MM.1S (cell line): ENCODE measurements at regions not wholly inside any gene's neighbourhood (a gene's known extent, or its start where the extent isn't known, plus 50 kb on each side); places are given as distances from the start of the nearest gene placed in this dataset.

Experiments used
- CTCF ChIP-seq: fragments of 300-600 bp; sonication (generic); IDR thresholded peaks from 2 replicates; pipeline ENCODE4 v1.5.1; 2016; ENCODE audit warnings: antibody characterized with exemption, low read length, mixed read lengths
- EZH2 ChIP-seq: fragments of 300-600 bp; sonication (generic); optimal IDR thresholded peaks from 2 replicates; pipeline ENCODE3; 2017; ENCODE audit warnings: low read depth, mild to moderate bottlenecking, antibody characterized with exemption, low read length, mixed read lengths

DNA sequence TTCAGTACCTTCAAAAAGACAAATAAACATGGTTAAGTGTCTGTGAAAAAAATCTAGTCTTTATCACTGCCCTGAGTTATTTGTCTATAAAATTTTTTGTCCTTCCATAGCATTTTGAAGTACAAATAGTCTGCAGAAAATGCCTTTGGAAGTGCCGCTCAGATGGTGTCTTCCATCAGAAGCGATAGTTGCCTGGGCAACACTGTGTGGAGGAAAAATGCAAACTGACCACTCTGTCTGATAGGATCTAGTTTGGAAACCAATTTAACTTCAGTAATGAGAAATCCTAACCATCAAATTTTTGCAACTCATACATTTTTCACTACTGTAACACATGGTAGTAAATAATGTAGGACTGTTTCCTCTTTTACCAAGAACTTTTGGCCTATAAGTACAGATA, 449.9 kb downstream of the PRELID2 start:
- TF ChIP-seq CTCF (no peak), EZH2 (no peak)
